B cell (primary cell): ENCODE measurements at regions not wholly inside any gene's neighbourhood (a gene's known extent, or its start where the extent isn't known, plus 50 kb on each side); places are given as distances from the start of the nearest gene placed in this dataset.

Experiments
- EZH2 ChIP-seq: IDR thresholded peaks from 2 replicates; pipeline ENCODE4 v1.6.1; 2012; ENCODE audit warnings: borderline replicate concordance, low read depth, mild to moderate bottlenecking, moderate library complexity, low read length; ENCODE audit not compliant: insufficient read depth, poor library complexity, severe bottlenecking
- TF ChIP-seq, protein P1 (sequence below): fragments of 200-600 bp; IDR thresholded peaks from one replicate; pipeline ENCODE4 v1.8.0; 2022; ENCODE audit warnings: antibody characterized with exemption, mild to moderate bottlenecking

- TF ChIP-seq, protein P1, sequence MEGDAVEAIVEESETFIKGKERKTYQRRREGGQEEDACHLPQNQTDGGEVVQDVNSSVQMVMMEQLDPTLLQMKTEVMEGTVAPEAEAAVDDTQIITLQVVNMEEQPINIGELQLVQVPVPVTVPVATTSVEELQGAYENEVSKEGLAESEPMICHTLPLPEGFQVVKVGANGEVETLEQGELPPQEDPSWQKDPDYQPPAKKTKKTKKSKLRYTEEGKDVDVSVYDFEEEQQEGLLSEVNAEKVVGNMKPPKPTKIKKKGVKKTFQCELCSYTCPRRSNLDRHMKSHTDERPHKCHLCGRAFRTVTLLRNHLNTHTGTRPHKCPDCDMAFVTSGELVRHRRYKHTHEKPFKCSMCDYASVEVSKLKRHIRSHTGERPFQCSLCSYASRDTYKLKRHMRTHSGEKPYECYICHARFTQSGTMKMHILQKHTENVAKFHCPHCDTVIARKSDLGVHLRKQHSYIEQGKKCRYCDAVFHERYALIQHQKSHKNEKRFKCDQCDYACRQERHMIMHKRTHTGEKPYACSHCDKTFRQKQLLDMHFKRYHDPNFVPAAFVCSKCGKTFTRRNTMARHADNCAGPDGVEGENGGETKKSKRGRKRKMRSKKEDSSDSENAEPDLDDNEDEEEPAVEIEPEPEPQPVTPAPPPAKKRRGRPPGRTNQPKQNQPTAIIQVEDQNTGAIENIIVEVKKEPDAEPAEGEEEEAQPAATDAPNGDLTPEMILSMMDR = no peak
- TF ChIP-seq EZH2 = no peak
Measured at GRCh38 chr14:39716987-39717570, 284.8 kb upstream of the FBXO33 start.
